ENCODE measurements at regions not wholly inside any gene's neighbourhood (a gene's known extent, or its start where the extent isn't known, plus 50 kb on each side); places are given as distances from the start of the nearest gene placed in this dataset.

DNA sequence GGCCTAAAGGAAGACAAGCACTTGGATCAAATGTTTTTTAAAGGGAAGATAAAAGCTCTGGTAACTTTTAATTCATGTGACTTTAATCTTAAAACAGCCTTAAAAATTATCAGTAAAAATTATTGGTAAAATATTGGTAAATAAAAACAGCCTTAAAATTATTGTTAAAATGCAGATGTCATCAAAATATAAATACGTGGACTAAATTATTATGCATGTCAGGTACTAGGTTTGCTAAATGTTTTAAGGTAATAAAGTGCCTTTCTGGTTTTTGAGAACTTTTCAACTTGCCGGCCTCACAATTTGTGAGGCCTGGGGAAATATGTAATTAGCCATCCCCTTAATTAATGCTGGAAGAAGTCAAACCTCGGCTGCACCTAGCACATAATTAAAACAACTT lies 147.7 kb downstream of the PRR32 start:
- TF ChIP-seq SMC3 (IDR thresholded peaks at IDR 0.05; ENCODE audit: low read depth, low read length) (no peak), POLR2A (IDR thresholded peaks at IDR 0.05; ENCODE audit: low read depth, low read length) (no peak), BHLHE40 (IDR thresholded peaks at IDR 0.05; ENCODE audit: low read depth, low read length) (no peak), CEBPB (IDR thresholded peaks at IDR 0.05; ENCODE audit: low read depth, low read length) (no peak), RCOR1 (IDR thresholded peaks at IDR 0.05; ENCODE audit: insufficient replicate concordance, low read length) (no peak), MAFK (IDR thresholded peaks at IDR 0.05; ENCODE audit: low read depth, low read length) (peak; percentile 72), RAD21 (IDR thresholded peaks at IDR 0.05; ENCODE audit: low read length) (no peak), MAZ (IDR thresholded peaks at IDR 0.05; ENCODE audit: borderline replicate concordance, low read depth, low read length) (no peak)
- TF ChIP-seq, protein P1, sequence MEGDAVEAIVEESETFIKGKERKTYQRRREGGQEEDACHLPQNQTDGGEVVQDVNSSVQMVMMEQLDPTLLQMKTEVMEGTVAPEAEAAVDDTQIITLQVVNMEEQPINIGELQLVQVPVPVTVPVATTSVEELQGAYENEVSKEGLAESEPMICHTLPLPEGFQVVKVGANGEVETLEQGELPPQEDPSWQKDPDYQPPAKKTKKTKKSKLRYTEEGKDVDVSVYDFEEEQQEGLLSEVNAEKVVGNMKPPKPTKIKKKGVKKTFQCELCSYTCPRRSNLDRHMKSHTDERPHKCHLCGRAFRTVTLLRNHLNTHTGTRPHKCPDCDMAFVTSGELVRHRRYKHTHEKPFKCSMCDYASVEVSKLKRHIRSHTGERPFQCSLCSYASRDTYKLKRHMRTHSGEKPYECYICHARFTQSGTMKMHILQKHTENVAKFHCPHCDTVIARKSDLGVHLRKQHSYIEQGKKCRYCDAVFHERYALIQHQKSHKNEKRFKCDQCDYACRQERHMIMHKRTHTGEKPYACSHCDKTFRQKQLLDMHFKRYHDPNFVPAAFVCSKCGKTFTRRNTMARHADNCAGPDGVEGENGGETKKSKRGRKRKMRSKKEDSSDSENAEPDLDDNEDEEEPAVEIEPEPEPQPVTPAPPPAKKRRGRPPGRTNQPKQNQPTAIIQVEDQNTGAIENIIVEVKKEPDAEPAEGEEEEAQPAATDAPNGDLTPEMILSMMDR (conservative IDR thresholded peaks at IDR 0.05; ENCODE audit: low read depth, low read length), result no peak
